Right atrium auricular region (tissue), 2 donors: ENCODE measurements at regions not wholly inside any gene's neighbourhood (a gene's known extent, or its start where the extent isn't known, plus 50 kb on each side); places are given as distances from the start of the nearest gene placed in this dataset.

Experiments
- DNase-seq: peaks from one replicate; pipeline ENCODE4 v3.0.0-alpha.2; 2019; ENCODE audit warnings: low spot score
- H3K27ac ChIP-seq, 2 donors: fragments of 200-600 bp; sonication (generic); 1 replicate in 1 of 2; 2 replicates in 1 of 2; pipeline ENCODE4 v1.5.1; 2016 to 2019
- H3K27me3 ChIP-seq, 2 donors: fragments of 200-600 bp; sonication (generic); one replicate each; pipeline versions ENCODE4 v1.5.1 to v1.6.0; 2017 to 2019
- H3K36me3 ChIP-seq: fragments of 200-600 bp; sonication (generic); one replicate; pipeline ENCODE4 v1.5.1; 2016
- H3K4me1 ChIP-seq, 2 donors: fragments of 200-600 bp; sonication (generic); one replicate each; pipeline versions ENCODE4 v1.5.1 to v1.6.0; 2017 to 2019
- H3K4me3 ChIP-seq, 2 donors: fragments of 200-600 bp; sonication (generic); 1 replicate in 1 of 2; 2 replicates in 1 of 2; pipeline ENCODE4 v1.5.1; 2017 to 2019; ENCODE audit warnings: mild to moderate bottlenecking in 1 of 2, moderate library complexity in 1 of 2
- H3K9me3 ChIP-seq, 2 donors: fragments of 200-600 bp; sonication (generic); one replicate each; pipeline ENCODE4 v1.5.1; 2019
- CTCF ChIP-seq, 2 donors: fragments of 200-600 bp; sonication (generic); IDR thresholded peaks; one replicate each; pipeline ENCODE4 v1.5.1; 2019; ENCODE audit warnings: antibody characterized with exemption in 2 of 2

- DNase-seq, result no peak
- Histone ChIP-seq H3K4me3 (no peak overlapping the region), H3K36me3 (no peaks in the 10 kb centered on the region), H3K27me3 (no peaks in the 10 kb centered on the region), H3K4me1 (no peaks in the 10 kb centered on the region), H3K9me3 (no peaks in the 10 kb centered on the region), H3K27ac (no peak overlapping the region)
- TF ChIP-seq CTCF (IDR thresholded peaks at IDR 0.05), result no peak
These were observed 179.2 kb upstream of the FAM3C start for GRCh38 chr7:121575194-121575765.

GRCh38 chr7:121574109-121574508 lies 178.0 kb upstream of the FAM3C start:
- no peaks in the 10 kb centered on the region for H3K4me1 ChIP-seq
- no peak for TF ChIP-seq CTCF (IDR thresholded peaks at IDR 0.05)

GRCh38 chr7:121572615-121573014 lies 176.5 kb upstream of the FAM3C start:
- H3K27ac ChIP-seq, result no peak overlapping the region
- no peaks in the 10 kb centered on the region for H3K4me1 ChIP-seq
- no peaks in the 10 kb centered on the region for H3K9me3 ChIP-seq
- no peaks in the 10 kb centered on the region for H3K27me3 ChIP-seq
- H3K36me3 ChIP-seq, result no peaks in the 10 kb centered on the region
- no peak overlapping the region for H3K4me3 ChIP-seq
- TF ChIP-seq CTCF (IDR thresholded peaks at IDR 0.05), result no peak
- no peak for DNase-seq

More at GRCh38 chr7:121574109-121574508, 178.0 kb upstream of the FAM3C start:
- H3K27me3 ChIP-seq, result no peaks in the 10 kb centered on the region
- no peaks in the 10 kb centered on the region for H3K9me3 ChIP-seq
- no peak for DNase-seq
- no peaks in the 10 kb centered on the region for H3K36me3 ChIP-seq
- no peak overlapping the region for H3K27ac ChIP-seq
- H3K4me3 ChIP-seq, result no peak overlapping the region

GRCh38 chr7:121570365-121570764 lies 174.3 kb upstream of the FAM3C start:
- no peak for DNase-seq
- Histone ChIP-seq H3K9me3 (no peaks in the 10 kb centered on the region), H3K27ac (no peak overlapping the region), H3K4me3 (no peak overlapping the region), H3K27me3 (no peaks in the 10 kb centered on the region), H3K36me3 (no peaks in the 10 kb centered on the region), H3K4me1 (no peaks in the 10 kb centered on the region)
- no peak for TF ChIP-seq CTCF (IDR thresholded peaks at IDR 0.05)

- Histone ChIP-seq H3K4me3 (no peak overlapping the region), H3K27me3 (no peaks in the 10 kb centered on the region), H3K27ac (no peak overlapping the region), H3K4me1 (no peaks in the 10 kb centered on the region), H3K36me3 (no peaks in the 10 kb centered on the region), H3K9me3 (no peaks in the 10 kb centered on the region)
- no peak for TF ChIP-seq CTCF (IDR thresholded peaks at IDR 0.05)
- no peak for DNase-seq
These were observed 167.1 kb upstream of the FAM3C start for GRCh38 chr7:121563177-121563576.

- H3K27ac ChIP-seq, result no peak overlapping the region
- TF ChIP-seq CTCF (IDR thresholded peaks at IDR 0.05), result no peak
- no peak overlapping the region for H3K4me3 ChIP-seq
- H3K4me1 ChIP-seq, result no peaks in the 10 kb centered on the region
- H3K36me3 ChIP-seq, result no peaks in the 10 kb centered on the region
- no peak for DNase-seq
- H3K9me3 ChIP-seq, result no peaks in the 10 kb centered on the region
- H3K27me3 ChIP-seq, result no peaks in the 10 kb centered on the region
These were observed 166.2 kb upstream of the FAM3C start for GRCh38 chr7:121562259-121562658.
